Effector CD8-positive, alpha-beta T cell (primary cell): ENCODE measurements at regions not wholly inside any gene's neighbourhood (a gene's known extent, or its start where the extent isn't known, plus 50 kb on each side); places are given as distances from the start of the nearest gene placed in this dataset.
"Not testable (repeated sequence)": the region's sequence is repeated elsewhere in the genome, so short reads cannot be mapped to it uniquely, and the experiment has no call there.

Source experiments
- DNase-seq: peaks from one replicate; lab custom pipeline; 2025; lab: John Stamatoyannopoulos, UW

- no peak for DNase-seq
These were observed 723.2 kb upstream of the AGA start for GRCh38 chr4:178165251-178165950.

DNA sequence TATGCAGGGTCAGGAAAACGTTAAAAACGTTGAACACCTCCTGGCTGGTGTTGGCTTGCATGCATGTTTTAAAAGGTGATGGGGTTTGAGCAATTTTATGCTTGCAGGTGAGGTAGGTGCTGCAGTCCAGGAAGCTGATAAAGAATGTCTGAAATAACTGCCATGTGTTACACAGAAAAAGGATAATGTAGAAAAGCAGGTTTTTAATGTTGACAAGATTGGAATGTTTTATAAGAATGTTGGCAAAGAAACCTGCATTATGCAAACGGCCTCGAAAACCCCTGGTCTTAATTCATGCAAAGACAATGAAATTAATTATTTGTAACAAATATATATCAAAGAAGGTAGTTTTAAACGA is 723.7 kb upstream of the AGA start:
- no peak for DNase-seq

GRCh38 chr4:178173771-178174170 is 731.5 kb upstream of the AGA start:
- no peak for DNase-seq

DNA sequence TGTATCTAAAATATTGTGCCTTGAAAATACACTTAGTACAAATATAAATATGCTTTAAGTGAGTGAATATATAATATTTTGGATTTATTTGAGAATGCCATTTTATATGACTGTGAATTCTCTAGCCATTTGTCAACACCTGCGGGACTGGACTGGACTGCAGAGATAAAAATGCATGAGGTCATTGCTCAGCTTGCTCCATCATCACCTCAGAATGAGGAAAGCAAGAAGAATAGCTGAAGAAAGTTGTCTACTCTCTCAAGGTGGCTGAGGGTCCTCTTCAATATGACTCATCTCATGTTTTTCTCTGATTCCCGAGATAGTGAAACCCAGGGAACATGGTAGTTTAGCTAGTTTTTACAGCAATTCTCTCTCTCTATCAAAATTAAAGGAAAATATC is 732.5 kb upstream of the AGA start:
- no peak for DNase-seq

DNA sequence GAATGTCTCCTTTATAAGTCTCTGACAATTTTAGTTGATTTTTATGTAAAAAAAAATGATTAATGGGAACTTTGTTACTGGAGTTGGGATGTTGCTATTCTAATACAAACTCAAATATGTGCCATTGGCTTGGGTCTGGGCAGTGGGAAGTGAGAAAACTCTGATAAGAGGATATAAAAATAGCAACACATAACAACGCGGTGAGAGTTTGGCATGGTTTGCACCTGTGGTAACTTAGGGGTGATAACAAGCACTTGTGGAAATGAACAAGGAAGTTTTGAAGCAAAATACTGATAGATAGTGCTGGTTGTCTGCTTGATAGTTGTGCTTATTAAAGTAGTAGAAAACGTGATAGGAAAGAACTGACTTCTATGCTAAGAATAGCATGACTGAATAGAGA is 743.3 kb upstream of the AGA start:
- DNase-seq: no peak

DNA sequence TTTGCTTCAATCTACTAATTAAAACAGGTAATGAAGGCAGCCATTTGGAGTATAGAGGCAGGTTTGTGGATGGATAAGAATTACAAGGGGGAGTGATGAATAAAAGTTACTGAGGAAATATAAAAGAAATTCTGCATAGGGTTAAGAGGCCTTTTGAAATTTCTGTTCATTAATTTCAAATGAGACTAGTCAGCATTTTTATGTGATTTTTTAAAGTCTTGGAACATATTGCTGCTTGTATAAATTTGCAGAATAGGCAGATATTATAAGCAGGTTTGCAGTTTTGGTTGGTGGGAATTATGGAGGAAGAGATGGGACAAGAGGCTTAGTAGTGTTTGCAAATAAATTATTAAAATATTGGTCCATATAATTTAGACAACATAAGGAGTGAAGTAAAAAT is 750.4 kb upstream of the AGA start:
- DNase-seq: no peak

- DNase-seq: no peak
These were observed 754.6 kb upstream of the AGA start for GRCh38 chr4:178196751-178197374.

- no peak for DNase-seq
These were observed 756.5 kb upstream of the AGA start for GRCh38 chr4:178198691-178199090.

- DNase-seq: no peak
These were observed 760.2 kb upstream of the AGA start for GRCh38 chr4:178202422-178202821.

DNA sequence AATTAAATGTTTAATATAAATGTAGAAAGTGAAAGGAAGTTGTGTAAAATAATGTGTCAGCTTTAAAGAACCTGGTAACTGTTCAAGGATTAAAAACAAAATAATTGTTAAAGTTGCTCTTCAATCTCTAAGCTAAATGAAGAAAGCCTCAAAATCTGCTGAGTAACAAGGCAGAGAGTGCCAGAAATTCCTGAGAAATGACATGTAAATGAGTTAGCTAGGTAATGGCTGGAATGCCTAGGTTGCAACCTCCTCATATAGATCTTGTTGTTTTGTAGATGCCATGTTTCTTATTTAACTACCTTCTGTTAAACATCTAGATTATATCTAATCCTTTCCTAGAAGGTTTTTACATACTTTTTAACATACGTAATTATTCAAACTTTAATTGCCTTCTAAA is 763.6 kb upstream of the AGA start:
- DNase-seq: no peak

GRCh38 chr4:178215309-178215708 is 773.1 kb upstream of the AGA start:
- no peak for DNase-seq

DNA sequence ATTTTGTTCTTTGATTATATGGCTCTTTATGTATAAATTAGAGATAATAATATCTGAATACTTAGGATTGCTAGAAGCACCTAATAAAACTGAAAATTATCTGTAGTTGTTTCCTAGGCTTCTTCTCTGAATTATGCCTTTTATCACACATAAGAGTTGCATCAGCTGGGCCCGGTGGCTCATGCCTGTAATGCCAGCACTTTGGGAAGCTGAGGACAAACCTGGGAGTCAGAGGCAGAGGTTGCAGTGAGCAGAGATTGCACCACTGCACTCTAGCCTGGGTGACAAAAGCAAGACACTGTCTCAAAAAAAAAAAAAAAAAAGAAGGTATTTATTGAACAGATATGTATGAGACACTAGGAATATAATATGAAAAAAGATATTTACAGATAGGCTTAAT is 773.5 kb upstream of the AGA start:
- no peak for DNase-seq

DNA sequence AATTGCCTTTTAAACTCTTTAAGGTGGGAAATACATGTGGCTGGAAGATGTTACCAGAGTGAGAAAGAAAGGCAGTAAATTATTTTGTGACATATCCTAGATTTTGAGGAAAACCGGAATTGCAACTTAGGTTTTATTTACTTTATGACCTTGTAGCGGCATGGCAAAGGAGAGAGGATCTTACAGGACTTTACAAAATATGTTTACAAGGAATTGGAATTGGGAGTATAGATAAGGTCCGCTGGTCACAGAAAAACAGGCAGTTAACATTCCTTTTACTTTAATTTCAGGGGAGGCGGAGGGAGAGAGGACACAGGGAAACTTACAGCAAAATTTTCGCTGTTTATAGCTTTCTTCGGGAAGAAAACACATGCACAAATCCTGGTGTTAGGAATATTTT is 784.2 kb upstream of the AGA start:
- DNase-seq: not testable (repeated sequence)

DNA sequence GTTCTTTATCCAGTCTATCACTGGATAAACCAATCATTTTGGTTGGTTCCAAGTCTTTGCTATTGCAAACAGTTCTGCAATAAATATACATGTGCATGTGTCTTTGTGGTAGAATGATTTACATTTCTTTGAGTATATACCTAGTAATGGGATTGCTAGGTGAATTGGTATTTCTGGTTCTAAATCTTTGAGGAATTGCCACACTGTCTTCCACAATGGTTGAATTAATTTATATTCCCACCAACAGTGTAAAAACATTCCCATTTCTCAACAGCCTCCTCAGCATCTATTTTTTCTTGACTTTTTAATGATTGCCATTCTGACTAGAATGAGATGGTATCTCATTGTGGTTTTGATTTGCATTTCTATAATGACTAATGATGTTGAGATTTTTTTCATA is 791.7 kb upstream of the AGA start:
- DNase-seq: no peak

DNA sequence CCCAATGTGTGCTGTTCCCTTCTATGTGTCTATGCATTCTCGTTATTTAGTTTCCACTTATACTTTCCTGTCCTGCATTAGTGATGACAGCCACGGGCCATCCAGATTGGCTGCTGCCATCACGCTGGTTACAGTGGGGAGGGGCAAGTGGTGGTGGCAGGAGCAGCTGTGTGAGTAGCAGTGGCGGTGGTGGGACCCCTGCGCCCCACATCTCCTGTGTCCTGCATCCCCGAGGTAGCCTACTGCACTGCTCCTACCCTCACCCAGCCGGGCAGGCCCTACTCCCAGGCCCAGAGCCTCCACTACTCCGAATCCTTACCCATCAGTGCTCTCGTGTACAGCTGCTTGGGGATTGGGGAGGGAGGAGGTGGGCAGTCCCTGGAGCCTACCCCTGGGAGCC is 798.7 kb upstream of the AGA start:
- no peak for DNase-seq

DNA sequence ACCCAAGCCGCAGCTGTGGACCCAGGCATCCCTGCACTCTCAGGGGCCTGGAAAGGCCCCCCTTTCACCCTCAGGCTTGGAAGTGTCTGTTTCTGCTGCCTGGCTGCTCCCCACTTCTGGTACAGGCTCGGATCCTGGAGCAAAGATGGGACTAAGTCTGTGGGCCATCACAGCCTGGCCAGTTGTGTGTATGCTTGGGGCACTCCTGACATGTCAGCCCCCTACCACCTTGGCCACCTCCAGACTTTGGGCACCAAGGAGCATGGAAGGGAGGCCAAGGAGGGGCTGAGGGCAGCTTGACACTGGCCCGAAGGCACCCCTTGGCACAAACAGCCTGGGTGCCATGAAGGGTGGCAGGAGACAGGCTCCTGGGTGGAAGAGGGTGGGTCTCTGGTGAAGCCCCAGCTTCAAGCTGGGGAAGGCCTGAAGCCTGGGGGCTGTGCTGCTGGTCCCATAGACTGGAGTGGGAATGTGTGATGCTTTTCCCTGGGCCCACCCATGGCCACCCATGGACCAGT is 799.4 kb upstream of the AGA start:
- DNase-seq: no peak

DNA sequence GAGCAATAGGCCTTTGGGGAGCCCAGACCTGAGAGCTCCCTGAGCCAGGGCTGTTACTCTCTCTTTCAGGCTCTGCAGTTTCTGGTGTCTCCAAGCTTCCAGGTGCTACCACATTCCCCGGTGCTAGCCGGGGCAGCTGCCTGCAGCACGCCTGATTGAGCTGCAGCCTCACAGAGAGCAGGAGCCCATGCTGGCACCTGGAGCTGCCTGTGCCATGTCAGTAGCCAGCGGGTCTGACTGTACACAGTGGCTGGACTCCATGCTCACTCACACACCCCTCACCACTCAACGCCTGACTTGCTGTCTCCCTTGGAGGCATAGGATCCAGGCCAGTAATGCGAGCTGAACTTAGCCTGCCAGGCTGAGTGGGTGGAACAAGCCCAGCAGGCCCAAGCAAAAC is 800.4 kb upstream of the AGA start:
- no peak for DNase-seq

- no peak for DNase-seq
These were observed 802.5 kb upstream of the AGA start for GRCh38 chr4:178244785-178245184.

DNA sequence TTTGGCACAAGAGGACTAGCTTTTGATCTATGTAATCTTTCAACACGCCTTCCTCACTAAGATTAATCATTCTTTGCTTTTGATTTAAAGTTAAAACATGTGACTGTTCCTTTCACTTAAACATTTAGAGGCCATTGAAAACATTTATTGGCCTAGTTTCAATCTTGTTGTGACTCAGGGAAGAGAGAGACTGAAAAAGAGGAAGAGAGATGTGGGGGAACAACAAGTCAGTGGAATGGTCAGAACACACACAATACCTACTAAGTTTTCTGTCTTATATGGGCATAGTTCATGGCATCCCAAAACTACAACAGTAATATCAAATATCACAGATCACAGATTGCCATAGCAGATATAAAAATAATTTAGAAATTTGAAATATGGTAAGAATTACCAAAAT is 812.9 kb upstream of the AGA start:
- DNase-seq: no peak

DNA sequence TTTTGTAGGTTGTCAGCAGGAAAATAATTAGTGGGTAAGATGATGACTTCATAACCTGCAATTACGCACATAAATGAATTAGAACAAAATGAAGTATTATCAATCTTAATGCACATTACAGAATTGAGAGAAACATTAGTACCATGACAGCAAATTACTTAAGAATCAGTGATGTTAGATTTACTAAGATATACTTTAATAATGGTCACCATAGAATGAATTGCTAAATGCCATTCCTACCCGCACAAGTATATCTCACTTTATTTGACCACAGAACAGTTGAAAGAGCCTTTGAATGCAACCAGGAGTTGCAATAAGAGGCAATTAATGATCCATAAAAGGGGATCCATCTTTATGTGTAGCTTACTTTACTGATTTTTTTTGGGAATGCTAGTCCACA is 816.4 kb upstream of the AGA start:
- DNase-seq: no peak

- DNase-seq: no peak
These were observed 817.3 kb upstream of the AGA start for GRCh38 chr4:178259566-178259965.

- DNase-seq: no peak
These were observed 821.8 kb upstream of the AGA start for GRCh38 chr4:178264001-178264400.

- no peak for DNase-seq
These were observed 829.1 kb upstream of the AGA start for GRCh38 chr4:178271386-178271785.

DNA sequence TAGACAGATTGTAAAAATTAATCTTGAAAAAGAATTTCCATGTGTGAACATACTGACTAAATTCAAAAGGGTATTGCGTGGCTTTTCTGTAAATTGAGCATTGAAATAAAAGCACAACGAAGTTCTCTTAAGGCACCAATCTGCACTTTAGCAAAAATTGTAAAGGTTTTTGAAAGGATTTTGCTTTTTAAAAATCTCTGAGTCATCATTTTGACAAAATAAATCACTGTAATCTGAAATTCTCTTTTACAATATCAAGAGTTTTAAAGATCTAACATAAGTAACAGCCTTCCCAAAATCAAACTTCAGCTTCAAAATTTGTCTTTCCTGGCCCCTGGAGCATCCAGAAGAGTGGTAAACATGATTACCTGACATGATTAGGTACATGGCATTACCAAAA is 830.9 kb upstream of the AGA start:
- no peak for DNase-seq
